GM13976 (cell line): ENCODE measurements at regions not wholly inside any gene's neighbourhood (a gene's known extent, or its start where the extent isn't known, plus 50 kb on each side); places are given as distances from the start of the nearest gene placed in this dataset.

Experiments used
- DNase-seq: peaks from one replicate; pipeline ENCODE4 v3.0.0; 2012; ENCODE audit warnings: low spot score
- in situ Hi-C: fragments of 300-500 bp; cut with MboI; formaldehyde crosslinking; loops from one replicate; pipeline ENCODE4 v1.12.0; 2022; ENCODE audit warnings: low sequenced_read_pairs, mixed read lengths, inconsistent platforms; ENCODE audit not compliant: unreplicated experiment
- TF ChIP-seq, protein P1 (sequence below): IDR thresholded peaks from 2 replicates; pipeline ENCODE4 v1.5.1; 2012; ENCODE audit warnings: borderline replicate concordance, mild to moderate bottlenecking; ENCODE audit not compliant: insufficient read depth; ENCODE audit errors: extremely low read depth, missing control alignments, control extremely low read depth

DNA sequence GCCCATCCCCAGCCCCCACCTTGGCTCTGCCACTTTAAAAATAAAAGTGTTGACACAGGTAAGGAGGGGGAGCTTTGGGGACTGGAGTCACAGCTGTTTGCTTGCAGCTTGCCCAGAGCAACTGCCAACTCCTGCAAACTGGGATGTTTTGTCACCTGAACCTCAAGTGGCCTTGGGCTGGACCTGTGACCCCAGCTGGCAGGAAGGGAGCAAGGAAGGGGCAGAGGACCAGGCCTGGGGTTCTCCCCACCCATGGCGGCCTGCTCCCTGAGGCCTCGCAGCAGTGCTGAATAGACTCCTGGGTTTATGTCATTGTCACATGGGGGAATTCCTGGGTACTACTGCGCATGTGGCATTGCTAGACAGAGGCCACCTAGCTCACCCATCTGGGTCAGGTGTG, 246.9 kb upstream of the TLE3 start:
- DNase-seq = no peak
- in situ Hi-C loops = no loop called here
- TF ChIP-seq, protein P1, sequence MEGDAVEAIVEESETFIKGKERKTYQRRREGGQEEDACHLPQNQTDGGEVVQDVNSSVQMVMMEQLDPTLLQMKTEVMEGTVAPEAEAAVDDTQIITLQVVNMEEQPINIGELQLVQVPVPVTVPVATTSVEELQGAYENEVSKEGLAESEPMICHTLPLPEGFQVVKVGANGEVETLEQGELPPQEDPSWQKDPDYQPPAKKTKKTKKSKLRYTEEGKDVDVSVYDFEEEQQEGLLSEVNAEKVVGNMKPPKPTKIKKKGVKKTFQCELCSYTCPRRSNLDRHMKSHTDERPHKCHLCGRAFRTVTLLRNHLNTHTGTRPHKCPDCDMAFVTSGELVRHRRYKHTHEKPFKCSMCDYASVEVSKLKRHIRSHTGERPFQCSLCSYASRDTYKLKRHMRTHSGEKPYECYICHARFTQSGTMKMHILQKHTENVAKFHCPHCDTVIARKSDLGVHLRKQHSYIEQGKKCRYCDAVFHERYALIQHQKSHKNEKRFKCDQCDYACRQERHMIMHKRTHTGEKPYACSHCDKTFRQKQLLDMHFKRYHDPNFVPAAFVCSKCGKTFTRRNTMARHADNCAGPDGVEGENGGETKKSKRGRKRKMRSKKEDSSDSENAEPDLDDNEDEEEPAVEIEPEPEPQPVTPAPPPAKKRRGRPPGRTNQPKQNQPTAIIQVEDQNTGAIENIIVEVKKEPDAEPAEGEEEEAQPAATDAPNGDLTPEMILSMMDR = no peak

DNA sequence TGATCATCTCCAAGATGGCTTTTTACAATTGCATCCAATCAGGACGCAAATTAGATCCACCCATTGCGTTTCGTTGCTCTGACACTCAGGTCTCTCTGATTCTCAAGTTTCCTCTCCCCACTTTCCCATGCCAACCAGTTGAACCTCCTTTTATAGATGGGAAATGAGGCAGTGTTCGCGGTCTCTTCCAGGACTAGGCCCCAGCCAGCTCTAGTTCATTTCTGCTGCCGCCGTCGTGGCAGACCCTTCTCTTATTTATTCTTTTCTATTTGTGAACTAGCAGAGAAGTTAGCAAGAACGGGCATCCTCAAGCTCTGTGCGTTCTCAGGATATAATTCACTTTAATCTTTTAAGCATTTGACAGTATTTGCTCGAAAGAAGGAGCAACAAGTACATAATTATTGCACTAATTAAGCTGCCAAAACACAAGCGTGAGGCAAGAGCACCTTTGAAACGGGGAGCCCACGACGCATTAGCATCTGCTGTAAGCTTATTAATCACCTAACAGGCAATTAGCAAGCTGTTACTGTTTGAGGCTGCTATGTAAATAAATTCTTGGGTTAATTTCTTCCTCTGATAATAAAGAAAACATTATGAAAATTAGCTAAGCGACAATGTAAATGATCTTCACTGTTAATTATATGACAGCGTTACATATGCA, 246.4 kb upstream of the TLE3 start:
- no peak for DNase-seq
- in situ Hi-C loops = no loop called here
- TF ChIP-seq, protein P1 = no peak

- DNase-seq = no peak
- in situ Hi-C loops = no loop called here
- TF ChIP-seq, protein P1 = no peak
These were observed 245.1 kb upstream of the TLE3 start for GRCh38 chr15:70342554-70343548.

- TF ChIP-seq, protein P1 = no peak
- in situ Hi-C loops = no loop called here
These were observed 244.4 kb upstream of the TLE3 start for GRCh38 chr15:70342141-70342540.

DNA sequence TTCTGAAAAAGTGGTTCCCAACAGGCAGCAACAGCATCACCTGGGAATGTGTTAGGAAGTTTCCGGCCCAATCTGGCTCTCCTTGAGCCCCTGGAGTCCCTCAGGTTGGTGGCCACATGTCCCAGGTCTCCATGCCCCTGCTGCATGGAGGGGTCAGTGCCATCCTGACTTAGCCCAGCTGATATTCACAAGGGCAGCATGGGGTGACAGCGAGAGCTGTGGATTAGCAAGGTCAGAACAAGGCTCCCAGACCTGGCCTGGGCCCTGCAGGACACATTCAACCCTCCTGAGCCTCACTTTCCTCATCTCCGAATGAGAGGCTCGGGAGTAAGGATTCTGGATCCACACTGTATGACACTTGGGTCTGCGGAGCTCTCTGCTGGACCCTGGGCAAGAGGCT, 243.8 kb upstream of the TLE3 start:
- DNase-seq = no peak
- in situ Hi-C loops = no loop called here
- TF ChIP-seq, protein P1 = no peak

More at GRCh38 chr15:70342141-70342540, 244.4 kb upstream of the TLE3 start:
- no peak for DNase-seq

GRCh38 chr15:70340494-70340870, 242.8 kb upstream of the TLE3 start:
- no peak for DNase-seq
- TF ChIP-seq, protein P1 = no peak
- in situ Hi-C loops = no loop called here
